ENCODE measurements at regions not wholly inside any gene's neighbourhood (a gene's known extent, or its start where the extent isn't known, plus 50 kb on each side); places are given as distances from the start of the nearest gene placed in this dataset.

- no peak for DNase-seq
- H3K4me3 ChIP-seq: no peak overlapping the region
- no peak overlapping the region for H3K27ac ChIP-seq
- H3K36me3 ChIP-seq: no peaks in the 10 kb centered on the region
- intact Hi-C loops (cut with DNase I): no loop called here
- 76 to 87% (median 81%) methylated on average over 5 of the region's 5 CpGs for WGBS, 3 donors
- H3K9me3 ChIP-seq: no peaks in the 10 kb centered on the region
- TF ChIP-seq EP300 (IDR thresholded peaks at IDR 0.05) (no peak), CTCF (IDR thresholded peaks at IDR 0.05) (no peak), POLR2A (IDR thresholded peaks at IDR 0.05) (no peak)
- no peaks in the 10 kb centered on the region for H3K4me1 ChIP-seq (ENCODE audit: insufficient read depth)
- H3K27me3 ChIP-seq: no peaks in the 10 kb centered on the region
Observed at GRCh38 chr4:55175779-55176231, 50.4 kb upstream of the KDR start.

- Histone ChIP-seq H3K36me3 (no peaks in the 10 kb centered on the region), H3K27me3 (no peaks in the 10 kb centered on the region), H3K4me3 (no peak overlapping the region), H3K9me3 (no peaks in the 10 kb centered on the region), H3K4me1 (ENCODE audit: insufficient read depth) (no peaks in the 10 kb centered on the region), H3K27ac (no peak overlapping the region)
- TF ChIP-seq EP300 (IDR thresholded peaks at IDR 0.05) (no peak), CTCF (IDR thresholded peaks at IDR 0.05) (no peak), POLR2A (IDR thresholded peaks at IDR 0.05) (no peak)
- no peak for DNase-seq
- intact Hi-C loops (cut with DNase I): no loop called here
- WGBS, 3 donors: 87 to 91% (median 89%) methylated on average over 4 of the region's 4 CpGs
Observed at GRCh38 chr4:55176497-55176896, 51.1 kb upstream of the KDR start.

GRCh38 chr4:55177461-55177860 lies 52.1 kb upstream of the KDR start:
- no peak overlapping the region for H3K27ac ChIP-seq

GRCh38 chr4:55178226-55179005 lies 53.0 kb upstream of the KDR start:
- H3K27me3 ChIP-seq: no peaks in the 10 kb centered on the region
- DNase-seq: no peak
- H3K4me1 ChIP-seq (ENCODE audit: insufficient read depth): no peaks in the 10 kb centered on the region
- no peaks in the 10 kb centered on the region for H3K9me3 ChIP-seq
- no peaks in the 10 kb centered on the region for H3K36me3 ChIP-seq
- no peak overlapping the region for H3K4me3 ChIP-seq
- H3K27ac ChIP-seq: no peak overlapping the region
- TF ChIP-seq CTCF (IDR thresholded peaks at IDR 0.05) (no peak), POLR2A (IDR thresholded peaks at IDR 0.05) (no peak)
- intact Hi-C loops (cut with DNase I): no loop called here
- 60 to 62% (median 61%) methylated on average over 7 of the region's 7 CpGs for WGBS, 3 donors

More at GRCh38 chr4:55177461-55177860, 52.1 kb upstream of the KDR start:
- no peak for DNase-seq
- H3K4me3 ChIP-seq: no peak overlapping the region
- WGBS, 3 donors: 92 to 95% (median 94%) methylated on average over 4 of the region's 4 CpGs
- no peak for TF ChIP-seq POLR2A (IDR thresholded peaks at IDR 0.05)
- TF ChIP-seq CTCF (IDR thresholded peaks at IDR 0.05): no peak
- no peak for TF ChIP-seq EP300 (IDR thresholded peaks at IDR 0.05)
- intact Hi-C loops (cut with DNase I): no loop called here
- H3K4me1 ChIP-seq (ENCODE audit: insufficient read depth): no peaks in the 10 kb centered on the region
- H3K36me3 ChIP-seq: no peaks in the 10 kb centered on the region
- H3K27me3 ChIP-seq: no peaks in the 10 kb centered on the region
- no peaks in the 10 kb centered on the region for H3K9me3 ChIP-seq

Data from ovary (tissue), 7 donors.